PFSK-1 (cell line): ENCODE measurements at regions not wholly inside any gene's neighbourhood (a gene's known extent, or its start where the extent isn't known, plus 50 kb on each side); places are given as distances from the start of the nearest gene placed in this dataset.

Experiments used
- POLR2AphosphoS5 ChIP-seq: IDR thresholded peaks from 2 replicates; pipeline ENCODE4 v1.6.1; 2012; ENCODE audit warnings: low read depth, mild to moderate bottlenecking, control low read depth, low read length, moderate library complexity
- TAF1 ChIP-seq: IDR thresholded peaks from 2 replicates; pipeline ENCODE4 v1.6.1; 2012; ENCODE audit warnings: low read length, control low read depth, borderline replicate concordance; ENCODE audit not compliant: insufficient read depth

GRCh38 chr2:240301256-240301795 lies 134.1 kb upstream of the GPC1 start:
- TF ChIP-seq TAF1 (no peak), POLR2AphosphoS5 (no peak)
